Activated T-cell treated with anti-CD3 and anti-CD28 coated beads, Interleukin-2, amount 50 U/mL, for 4 hours (primary cell): ENCODE measurements at regions not wholly inside any gene's neighbourhood (a gene's known extent, or its start where the extent isn't known, plus 50 kb on each side); places are given as distances from the start of the nearest gene placed in this dataset.

ENCODE experiments used
- ATAC-seq, 2 donors: fragments of 200-7000 bp; cut with Tn5 transposase; one replicate each; pipeline ENCODE4 v1.10.0; 2021
- DNase-seq: peaks from one replicate; pipeline ENCODE4 v3.0.0-alpha.2; 2020
- H3K27me3 Mint-ChIP-seq: one replicate; pipeline ENCODE4 v1.8.0; 2021; ENCODE audit warnings: low read depth, mixed read lengths
- H3K36me3 Mint-ChIP-seq: one replicate; pipeline ENCODE4 v1.8.0; 2022; ENCODE audit warnings: mixed read lengths; ENCODE audit not compliant: insufficient read depth
- H3K4me1 Mint-ChIP-seq: one replicate; pipeline ENCODE4 v1.8.0; 2021; ENCODE audit warnings: low read depth, mixed read lengths
- H3K4me3 Mint-ChIP-seq: one replicate; pipeline ENCODE4 v1.8.0; 2021; ENCODE audit warnings: mild to moderate bottlenecking, moderate library complexity, mixed read lengths
- H3K9me3 Mint-ChIP-seq: one replicate; pipeline ENCODE4 v1.8.0; 2021; ENCODE audit warnings: mixed read lengths

- Mint-ChIP-seq H3K36me3 (no peaks in the 10 kb centered on the region), H3K9me3 (no peaks in the 10 kb centered on the region), H3K4me1 (peaks cover 13% of the 10 kb centered on the region), H3K27me3 (peaks cover 13% of the 10 kb centered on the region), H3K4me3 (no peak overlapping the region)
- no peak for DNase-seq
- ATAC-seq: no peak
Observed at GRCh38 chr9:90970608-90971007, 169.0 kb downstream of the SYK start.

GRCh38 chr9:90972057-90972456 lies 170.4 kb downstream of the SYK start:
- no peaks in the 10 kb centered on the region for H3K9me3 Mint-ChIP-seq
- no peak for ATAC-seq
- no peak overlapping the region for H3K4me3 Mint-ChIP-seq

DNA sequence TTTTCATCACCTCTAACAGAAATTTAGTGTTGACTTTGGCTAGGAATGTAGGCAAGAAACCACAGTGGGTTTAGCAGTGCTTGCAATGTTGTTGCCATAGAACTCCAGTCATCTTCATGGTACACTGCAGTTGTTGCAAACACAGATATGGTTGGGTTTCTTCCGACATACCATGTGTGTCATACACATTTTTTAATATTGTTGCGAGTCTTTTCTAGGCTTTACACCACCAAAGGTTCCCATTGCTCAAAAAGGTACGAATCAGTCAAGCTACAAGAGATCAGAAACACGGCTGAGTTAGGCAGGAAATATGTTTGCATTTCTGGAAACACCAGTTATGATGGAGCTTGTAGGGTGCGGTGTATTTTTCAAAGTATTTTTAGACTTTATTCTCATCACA lies 172.4 kb downstream of the SYK start:
- Mint-ChIP-seq H3K27me3 (peaks cover 9% of the 10 kb centered on the region), H3K4me1 (no peaks in the 10 kb centered on the region), H3K9me3 (no peaks in the 10 kb centered on the region), H3K4me3 (no peak overlapping the region), H3K36me3 (no peaks in the 10 kb centered on the region)
- no peak for DNase-seq
- no peak for ATAC-seq

More at GRCh38 chr9:90972057-90972456, 170.4 kb downstream of the SYK start:
- DNase-seq: no peak
- Mint-ChIP-seq H3K36me3 (no peaks in the 10 kb centered on the region), H3K27me3 (peaks cover 13% of the 10 kb centered on the region), H3K4me1 (peaks cover 3% of the 10 kb centered on the region)

GRCh38 chr9:90974643-90975245 lies 173.1 kb downstream of the SYK start:
- H3K27me3 Mint-ChIP-seq: peaks cover 14% of the 10 kb centered on the region
- no peaks in the 10 kb centered on the region for H3K36me3 Mint-ChIP-seq
- H3K4me1 Mint-ChIP-seq: no peaks in the 10 kb centered on the region
- no peak overlapping the region for H3K4me3 Mint-ChIP-seq
- no peaks in the 10 kb centered on the region for H3K9me3 Mint-ChIP-seq
- no peak for DNase-seq
- ATAC-seq: no peak

- ATAC-seq: no peak
Observed at GRCh38 chr9:90975781-90976538, 174.3 kb downstream of the SYK start.

GRCh38 chr9:90979138-90979551 lies 177.5 kb downstream of the SYK start:
- Mint-ChIP-seq H3K36me3 (no peaks in the 10 kb centered on the region), H3K4me3 (no peak overlapping the region), H3K4me1 (no peaks in the 10 kb centered on the region), H3K27me3 (peaks cover 14% of the 10 kb centered on the region), H3K9me3 (no peaks in the 10 kb centered on the region)
- DNase-seq (no peak), ATAC-seq (no peak)

More at GRCh38 chr9:90975781-90976538, 174.3 kb downstream of the SYK start:
- no peak for DNase-seq
- Mint-ChIP-seq H3K4me1 (no peaks in the 10 kb centered on the region), H3K27me3 (peaks cover 14% of the 10 kb centered on the region), H3K4me3 (no peak overlapping the region), H3K36me3 (no peaks in the 10 kb centered on the region), H3K9me3 (no peaks in the 10 kb centered on the region)

DNA sequence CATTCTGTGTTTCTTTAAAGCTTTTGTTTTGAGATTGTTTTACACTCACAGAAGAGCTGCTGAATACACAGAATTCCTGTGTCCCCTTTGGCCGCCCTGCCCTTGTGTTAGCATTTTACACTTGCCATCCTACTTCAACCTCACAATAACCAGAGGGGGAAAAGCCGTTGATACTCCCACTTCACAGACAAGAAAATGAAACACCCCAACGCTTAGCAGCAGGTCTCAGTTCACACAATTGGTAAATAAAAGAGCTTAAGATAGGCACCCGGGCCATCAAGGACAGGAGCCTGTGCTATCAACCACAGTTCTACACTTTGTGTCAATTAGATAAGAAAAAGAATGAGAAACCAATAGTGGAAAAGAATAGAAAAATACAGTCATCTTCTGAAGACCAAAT lies 178.0 kb downstream of the SYK start:
- Mint-ChIP-seq H3K36me3 (no peaks in the 10 kb centered on the region), H3K4me1 (no peaks in the 10 kb centered on the region), H3K4me3 (no peak overlapping the region), H3K9me3 (no peaks in the 10 kb centered on the region), H3K27me3 (peaks cover 11% of the 10 kb centered on the region)
- ATAC-seq (no peak), DNase-seq (no peak)

DNA sequence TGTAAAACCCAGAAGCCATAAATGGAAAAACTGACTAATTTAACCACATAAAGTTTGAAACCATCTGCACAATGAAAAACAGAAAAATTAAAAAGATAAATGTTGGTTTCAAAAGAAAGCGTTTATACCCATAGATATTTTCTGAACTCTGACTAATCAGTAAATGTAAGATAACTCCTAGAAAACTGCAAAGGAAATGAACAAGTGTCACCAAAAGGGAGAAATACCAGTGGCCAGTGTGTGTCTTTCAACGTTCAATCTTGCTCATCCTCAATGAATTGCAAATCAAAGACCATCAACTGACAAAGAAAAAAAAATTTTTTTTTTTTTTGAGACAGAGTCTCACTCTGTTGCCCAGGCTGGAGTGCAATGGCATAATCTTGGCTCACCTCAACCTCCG lies 180.1 kb downstream of the SYK start:
- Mint-ChIP-seq H3K36me3 (no peaks in the 10 kb centered on the region), H3K9me3 (no peaks in the 10 kb centered on the region), H3K4me3 (no peak overlapping the region), H3K27me3 (peaks cover 7% of the 10 kb centered on the region), H3K4me1 (no peaks in the 10 kb centered on the region)
- DNase-seq (no peak), ATAC-seq (no peak)

DNA sequence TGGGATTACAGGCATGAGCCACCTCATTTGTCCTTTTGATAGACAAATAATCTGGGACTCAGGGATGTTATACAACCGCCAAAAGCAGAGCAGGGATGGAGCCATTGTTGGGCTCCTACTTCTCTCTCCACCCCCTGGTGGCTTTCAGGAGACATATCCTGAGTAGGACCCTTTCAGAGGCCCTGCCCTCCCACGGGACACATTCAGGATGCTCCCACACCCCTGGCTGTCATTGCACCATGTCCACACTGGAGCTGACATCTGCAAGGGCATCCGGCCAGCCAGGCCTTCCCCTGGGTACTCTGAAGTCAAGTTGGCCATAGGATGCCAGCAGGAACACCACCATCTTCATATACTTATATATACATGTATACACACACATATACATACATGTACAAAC lies 181.8 kb downstream of the SYK start:
- no peak overlapping the region for H3K4me3 Mint-ChIP-seq
- no peak for ATAC-seq
- H3K36me3 Mint-ChIP-seq: no peaks in the 10 kb centered on the region
- H3K9me3 Mint-ChIP-seq: no peaks in the 10 kb centered on the region
- peaks cover 7% of the 10 kb centered on the region for H3K27me3 Mint-ChIP-seq
- no peaks in the 10 kb centered on the region for H3K4me1 Mint-ChIP-seq
- DNase-seq: no peak

GRCh38 chr9:90985631-90986030 lies 184.0 kb downstream of the SYK start:
- Mint-ChIP-seq H3K4me1 (no peaks in the 10 kb centered on the region), H3K9me3 (no peaks in the 10 kb centered on the region), H3K36me3 (no peaks in the 10 kb centered on the region), H3K27me3 (peaks cover 2% of the 10 kb centered on the region), H3K4me3 (no peak overlapping the region)
- ATAC-seq (no peak), DNase-seq (no peak)

DNA sequence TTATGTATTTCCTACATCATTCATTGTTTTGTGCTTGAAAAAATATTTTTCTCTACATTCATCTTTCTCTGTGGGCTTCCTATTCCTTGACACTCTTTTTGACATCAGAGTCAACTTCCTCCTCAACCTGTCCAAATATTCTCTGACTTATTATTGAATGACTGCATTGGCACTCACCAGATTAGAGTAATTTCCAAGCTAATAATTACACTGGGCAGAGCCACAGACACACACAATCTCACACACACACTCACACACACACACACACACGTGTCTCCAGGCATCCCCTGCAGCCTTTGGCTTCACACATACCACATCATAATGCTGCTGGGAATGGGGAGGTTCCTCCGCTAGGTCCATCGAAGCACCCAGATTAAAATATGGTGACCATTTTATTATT lies 184.5 kb downstream of the SYK start:
- H3K9me3 Mint-ChIP-seq: peaks cover 2% of the 10 kb centered on the region
- peaks cover 2% of the 10 kb centered on the region for H3K27me3 Mint-ChIP-seq
- H3K36me3 Mint-ChIP-seq: no peaks in the 10 kb centered on the region
- no peaks in the 10 kb centered on the region for H3K4me1 Mint-ChIP-seq
- no peak overlapping the region for H3K4me3 Mint-ChIP-seq
- ATAC-seq: no peak
- DNase-seq: no peak

DNA sequence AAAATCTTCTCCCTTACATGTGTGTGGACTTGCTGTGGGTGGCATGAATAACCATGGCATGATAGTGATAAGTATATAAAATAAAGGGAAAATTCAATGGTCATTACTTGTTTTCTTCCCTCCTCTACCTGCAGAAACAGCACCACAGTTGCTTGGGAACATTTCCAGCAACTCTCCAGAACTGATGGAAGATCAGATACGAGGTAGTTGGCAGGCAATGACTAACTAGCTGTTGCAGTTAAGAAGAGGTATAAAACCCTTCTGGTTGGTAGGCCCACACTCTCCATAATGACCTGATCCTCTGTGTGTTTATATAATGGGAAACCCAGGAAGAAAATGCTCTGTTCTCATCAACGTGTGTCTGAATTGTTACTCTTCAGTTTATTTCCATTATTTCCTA lies 185.9 kb downstream of the SYK start:
- DNase-seq (no peak), ATAC-seq (no peak)
- Mint-ChIP-seq H3K4me3 (no peak overlapping the region), H3K9me3 (peaks cover 5% of the 10 kb centered on the region), H3K27me3 (peaks cover 2% of the 10 kb centered on the region), H3K36me3 (no peaks in the 10 kb centered on the region), H3K4me1 (no peaks in the 10 kb centered on the region)

DNA sequence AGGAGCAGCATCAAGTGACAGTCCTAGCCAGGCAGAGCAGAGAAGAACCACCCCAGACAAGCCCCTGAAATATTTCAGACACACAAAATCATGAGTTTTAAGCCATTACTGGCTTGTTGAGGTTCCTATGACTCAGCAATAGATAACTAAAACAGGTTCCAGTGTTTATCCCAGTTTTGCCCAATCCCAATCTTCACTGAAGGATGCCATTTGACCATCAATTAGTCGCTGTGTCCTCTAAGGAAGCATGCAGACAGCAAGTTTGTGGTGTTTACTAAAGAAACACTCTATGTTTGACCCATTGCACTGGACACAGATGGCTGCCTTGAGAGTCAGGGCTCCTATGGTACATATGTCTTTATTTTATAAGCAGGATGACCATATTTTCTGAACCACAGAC lies 186.7 kb downstream of the SYK start:
- DNase-seq (no peak), ATAC-seq (no peak)
- Mint-ChIP-seq H3K4me3 (no peak overlapping the region), H3K4me1 (no peaks in the 10 kb centered on the region), H3K9me3 (peaks cover 5% of the 10 kb centered on the region), H3K27me3 (peaks cover 2% of the 10 kb centered on the region), H3K36me3 (no peaks in the 10 kb centered on the region)

- H3K27me3 Mint-ChIP-seq: no peaks in the 10 kb centered on the region
- H3K36me3 Mint-ChIP-seq: no peaks in the 10 kb centered on the region
- no peak for DNase-seq
- no peak for ATAC-seq
- no peaks in the 10 kb centered on the region for H3K4me1 Mint-ChIP-seq
- no peak overlapping the region for H3K4me3 Mint-ChIP-seq
- peaks cover 9% of the 10 kb centered on the region for H3K9me3 Mint-ChIP-seq
Observed at GRCh38 chr9:90991953-90992352, 190.3 kb downstream of the SYK start.

- no peaks in the 10 kb centered on the region for H3K27me3 Mint-ChIP-seq
- H3K4me3 Mint-ChIP-seq: no peak overlapping the region
- H3K4me1 Mint-ChIP-seq: no peaks in the 10 kb centered on the region
- ATAC-seq (no peak), DNase-seq (no peak)
- peaks cover 9% of the 10 kb centered on the region for H3K9me3 Mint-ChIP-seq
- H3K36me3 Mint-ChIP-seq: no peaks in the 10 kb centered on the region
Observed at GRCh38 chr9:90995516-90995915, 193.9 kb downstream of the SYK start.
